ENCODE measurements at regions not wholly inside any gene's neighbourhood (a gene's known extent, or its start where the extent isn't known, plus 50 kb on each side); places are given as distances from the start of the nearest gene placed in this dataset.

- no peaks in the 10 kb centered on the region for H3K36me3 ChIP-seq (ENCODE audit: insufficient read depth, low read length)
Observed at GRCh38 chr10:33092596-33092995, 134.6 kb upstream of the ITGB1 start.

GRCh38 chr10:33091201-33091600 lies 133.2 kb upstream of the ITGB1 start:
- H3K9me2 ChIP-seq (replicated peaks; ENCODE audit: low read depth, low read length), result no peaks in the 10 kb centered on the region
- H3K27me3 ChIP-seq (ENCODE audit: insufficient read depth, low read length, poor library complexity, severe bottlenecking), result no peaks in the 10 kb centered on the region
- no peak overlapping the region for H2AFZ ChIP-seq (ENCODE audit: low read length)
- peaks cover 6% of the 10 kb centered on the region; the same call in 1 of the 2 replicates for H3K9me3 ChIP-seq (ENCODE audit: insufficient read depth, low read depth, low read length)
- H4K20me1 ChIP-seq (ENCODE audit: insufficient read depth, low read length, poor library complexity, severe bottlenecking), result no peaks in the 10 kb centered on the region
- H3K79me2 ChIP-seq (ENCODE audit: insufficient read depth, low read length), result no peaks in the 10 kb centered on the region
- H3K4me3 ChIP-seq (ENCODE audit: low read length, poor library complexity, severe bottlenecking), result no peak overlapping the region
- TF ChIP-seq EZH2phosphoT487 (IDR thresholded peaks at IDR 0.05; ENCODE audit: borderline replicate concordance) (no peak), CTCF (conservative IDR thresholded peaks at IDR 0.05; ENCODE audit: low read length) (no peak)
- no peak overlapping the region for H3K4me2 ChIP-seq (ENCODE audit: low read depth, low read length, poor library complexity, severe bottlenecking)
- no peak overlapping the region for H3K9ac ChIP-seq (ENCODE audit: low read depth, low read length, poor library complexity, severe bottlenecking)
- peaks cover 12% of the 10 kb centered on the region for H3K4me1 ChIP-seq (ENCODE audit: insufficient read depth, low read length, poor library complexity, severe bottlenecking)
- H3F3A ChIP-seq (ENCODE audit: low read depth), result no peaks in the 10 kb centered on the region
- no peaks in the 10 kb centered on the region for H3K36me3 ChIP-seq (ENCODE audit: insufficient read depth, low read length)

More at GRCh38 chr10:33092596-33092995, 134.6 kb upstream of the ITGB1 start:
- no peak overlapping the region for H3K9ac ChIP-seq (ENCODE audit: low read depth, low read length, poor library complexity, severe bottlenecking)
- H3K4me1 ChIP-seq (ENCODE audit: insufficient read depth, low read length, poor library complexity, severe bottlenecking), result peaks cover 3% of the 10 kb centered on the region
- no peak overlapping the region for H2AFZ ChIP-seq (ENCODE audit: low read length)
- no peaks in the 10 kb centered on the region for H4K20me1 ChIP-seq (ENCODE audit: insufficient read depth, low read length, poor library complexity, severe bottlenecking)
- no peaks in the 10 kb centered on the region for H3F3A ChIP-seq (ENCODE audit: low read depth)
- no peaks in the 10 kb centered on the region for H3K27me3 ChIP-seq (ENCODE audit: insufficient read depth, low read length, poor library complexity, severe bottlenecking)
- H3K9me2 ChIP-seq (replicated peaks; ENCODE audit: low read depth, low read length), result no peaks in the 10 kb centered on the region
- H3K79me2 ChIP-seq (ENCODE audit: insufficient read depth, low read length), result no peaks in the 10 kb centered on the region
- H3K4me3 ChIP-seq (ENCODE audit: low read length, poor library complexity, severe bottlenecking), result no peak overlapping the region
- peaks cover 6% of the 10 kb centered on the region; the same call in 1 of the 2 replicates for H3K9me3 ChIP-seq (ENCODE audit: insufficient read depth, low read depth, low read length)
- TF ChIP-seq EZH2phosphoT487 (IDR thresholded peaks at IDR 0.05; ENCODE audit: borderline replicate concordance) (no peak), CTCF (conservative IDR thresholded peaks at IDR 0.05; ENCODE audit: low read length) (no peak)
- no peak overlapping the region for H3K4me2 ChIP-seq (ENCODE audit: low read depth, low read length, poor library complexity, severe bottlenecking)

GRCh38 chr10:33088990-33089389 lies 131.0 kb upstream of the ITGB1 start:
- Histone ChIP-seq H3K9ac (ENCODE audit: low read depth, low read length, poor library complexity, severe bottlenecking) (no peak overlapping the region), H3F3A (ENCODE audit: low read depth) (no peaks in the 10 kb centered on the region), H3K4me1 (ENCODE audit: insufficient read depth, low read length, poor library complexity, severe bottlenecking) (peaks cover 12% of the 10 kb centered on the region), H3K79me2 (ENCODE audit: insufficient read depth, low read length) (no peaks in the 10 kb centered on the region), H3K4me2 (ENCODE audit: low read depth, low read length, poor library complexity, severe bottlenecking) (no peak overlapping the region), H2AFZ (ENCODE audit: low read length) (no peak overlapping the region), H3K36me3 (ENCODE audit: insufficient read depth, low read length) (no peaks in the 10 kb centered on the region), H3K9me3 (ENCODE audit: insufficient read depth, low read depth, low read length) (peaks cover under 1% of the 10 kb centered on the region; the same call in 1 of the 2 replicates), H3K9me2 (replicated peaks; ENCODE audit: low read depth, low read length) (no peaks in the 10 kb centered on the region), H3K27me3 (ENCODE audit: insufficient read depth, low read length, poor library complexity, severe bottlenecking) (no peaks in the 10 kb centered on the region), H3K4me3 (ENCODE audit: low read length, poor library complexity, severe bottlenecking) (no peak overlapping the region), H4K20me1 (ENCODE audit: insufficient read depth, low read length, poor library complexity, severe bottlenecking) (no peaks in the 10 kb centered on the region)
- TF ChIP-seq EZH2phosphoT487 (IDR thresholded peaks at IDR 0.05; ENCODE audit: borderline replicate concordance) (no peak), CTCF (conservative IDR thresholded peaks at IDR 0.05; ENCODE audit: low read length) (no peak)

All from Loucy (cell line).